Neural progenitor cell (in vitro differentiated cells): ENCODE measurements at regions not wholly inside any gene's neighbourhood (a gene's known extent, or its start where the extent isn't known, plus 50 kb on each side); places are given as distances from the start of the nearest gene placed in this dataset.

Experiments used
- EZH2 ChIP-seq: fragments of 200-600 bp; sonication (generic); IDR thresholded peaks from 2 replicates; pipeline ENCODE4 v1.6.1; 2017; ENCODE audit warnings: antibody characterized with exemption, mild to moderate bottlenecking, moderate library complexity
- TF ChIP-seq, protein P1 (sequence below): fragments of 200-600 bp; sonication (generic); IDR thresholded peaks from 2 replicates; pipeline ENCODE4 v1.5.1; 2017; ENCODE audit warnings: antibody characterized with exemption, mild to moderate bottlenecking

DNA sequence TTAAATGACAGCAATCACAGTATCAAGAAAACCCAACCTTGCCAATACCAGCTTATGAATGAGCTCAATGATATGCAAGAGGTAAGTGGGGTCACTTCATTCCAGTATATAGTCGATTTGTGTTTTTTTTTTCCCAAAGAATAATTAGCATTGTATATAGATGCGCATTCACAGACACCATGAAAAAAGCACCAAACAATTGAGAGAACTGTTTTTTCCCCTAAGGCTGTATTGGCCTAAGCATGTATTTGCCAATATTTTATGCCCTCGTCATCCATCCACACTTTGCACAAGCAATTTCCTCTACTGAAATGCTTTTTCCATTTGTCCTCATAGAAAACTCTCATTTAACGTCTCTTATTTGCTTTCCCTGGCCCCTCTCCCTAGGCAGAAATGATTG, 213.7 kb downstream of the SAMD5 start:
- TF ChIP-seq, protein P1, sequence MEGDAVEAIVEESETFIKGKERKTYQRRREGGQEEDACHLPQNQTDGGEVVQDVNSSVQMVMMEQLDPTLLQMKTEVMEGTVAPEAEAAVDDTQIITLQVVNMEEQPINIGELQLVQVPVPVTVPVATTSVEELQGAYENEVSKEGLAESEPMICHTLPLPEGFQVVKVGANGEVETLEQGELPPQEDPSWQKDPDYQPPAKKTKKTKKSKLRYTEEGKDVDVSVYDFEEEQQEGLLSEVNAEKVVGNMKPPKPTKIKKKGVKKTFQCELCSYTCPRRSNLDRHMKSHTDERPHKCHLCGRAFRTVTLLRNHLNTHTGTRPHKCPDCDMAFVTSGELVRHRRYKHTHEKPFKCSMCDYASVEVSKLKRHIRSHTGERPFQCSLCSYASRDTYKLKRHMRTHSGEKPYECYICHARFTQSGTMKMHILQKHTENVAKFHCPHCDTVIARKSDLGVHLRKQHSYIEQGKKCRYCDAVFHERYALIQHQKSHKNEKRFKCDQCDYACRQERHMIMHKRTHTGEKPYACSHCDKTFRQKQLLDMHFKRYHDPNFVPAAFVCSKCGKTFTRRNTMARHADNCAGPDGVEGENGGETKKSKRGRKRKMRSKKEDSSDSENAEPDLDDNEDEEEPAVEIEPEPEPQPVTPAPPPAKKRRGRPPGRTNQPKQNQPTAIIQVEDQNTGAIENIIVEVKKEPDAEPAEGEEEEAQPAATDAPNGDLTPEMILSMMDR, result no peak
- TF ChIP-seq EZH2, result no peak
